ENCODE measurements at regions not wholly inside any gene's neighbourhood (a gene's known extent, or its start where the extent isn't known, plus 50 kb on each side); places are given as distances from the start of the nearest gene placed in this dataset.

GRCh38 chr2:122656403-122656802 is 901.0 kb downstream of the TSN start:
- Histone ChIP-seq H3K27ac (no peak overlapping the region), H3K4me3 (no peak overlapping the region), H3K4me1 (ENCODE audit: control insufficient read depth in 1 of 2, low read depth in 2 of 2) (no peaks in the 10 kb centered on the region), H3K36me3 (no peaks in the 10 kb centered on the region), H3K27me3 (replicated peaks; ENCODE audit: insufficient read depth) (no peaks in the 10 kb centered on the region), H3K9me3 (no peaks in the 10 kb centered on the region)
- ATAC-seq (ENCODE audit: insufficient number of reproducible peaks, low FRiP score, low read depth) (no peak), DNase-seq (ENCODE audit: low spot score) (no peak)
- TF ChIP-seq CTCF (IDR thresholded peaks at IDR 0.05), result no peak

- no peak for ATAC-seq (ENCODE audit: insufficient number of reproducible peaks, low FRiP score, low read depth)
- no peak overlapping the region for H3K4me3 ChIP-seq
Observed at GRCh38 chr2:122660786-122661634, 905.6 kb downstream of the TSN start.

GRCh38 chr2:122663620-122664019 is 908.2 kb downstream of the TSN start:
- H3K9me3 ChIP-seq, result no peaks in the 10 kb centered on the region
- H3K4me1 ChIP-seq (ENCODE audit: control insufficient read depth in 1 of 2, low read depth in 2 of 2), result no peaks in the 10 kb centered on the region
- no peak overlapping the region for H3K27ac ChIP-seq
- H3K36me3 ChIP-seq, result no peaks in the 10 kb centered on the region
- H3K4me3 ChIP-seq, result no peak overlapping the region
- no peaks in the 10 kb centered on the region for H3K27me3 ChIP-seq (replicated peaks; ENCODE audit: insufficient read depth)
- ATAC-seq (ENCODE audit: insufficient number of reproducible peaks, low FRiP score, low read depth) (no peak), DNase-seq (ENCODE audit: low spot score) (no peak)
- no peak for TF ChIP-seq CTCF (IDR thresholded peaks at IDR 0.05)

More at GRCh38 chr2:122660786-122661634, 905.6 kb downstream of the TSN start:
- no peaks in the 10 kb centered on the region for H3K36me3 ChIP-seq
- no peak for TF ChIP-seq CTCF (IDR thresholded peaks at IDR 0.05)
- H3K27me3 ChIP-seq (replicated peaks; ENCODE audit: insufficient read depth), result no peaks in the 10 kb centered on the region
- H3K9me3 ChIP-seq, result no peaks in the 10 kb centered on the region
- no peak overlapping the region for H3K27ac ChIP-seq
- no peaks in the 10 kb centered on the region for H3K4me1 ChIP-seq (ENCODE audit: control insufficient read depth in 1 of 2, low read depth in 2 of 2)
- no peak for DNase-seq (ENCODE audit: low spot score)

- H3K27ac ChIP-seq, result no peak overlapping the region
- H3K27me3 ChIP-seq (replicated peaks; ENCODE audit: insufficient read depth), result no peaks in the 10 kb centered on the region
- H3K36me3 ChIP-seq, result no peaks in the 10 kb centered on the region
- TF ChIP-seq CTCF (IDR thresholded peaks at IDR 0.05), result no peak
- DNase-seq (ENCODE audit: low spot score) (no peak), ATAC-seq (ENCODE audit: insufficient number of reproducible peaks, low FRiP score, low read depth) (no peak)
- no peaks in the 10 kb centered on the region for H3K4me1 ChIP-seq (ENCODE audit: control insufficient read depth in 1 of 2, low read depth in 2 of 2)
- H3K4me3 ChIP-seq, result no peak overlapping the region
- H3K9me3 ChIP-seq, result no peaks in the 10 kb centered on the region
Observed at GRCh38 chr2:122669627-122670026, 914.2 kb downstream of the TSN start.

- TF ChIP-seq CTCF (IDR thresholded peaks at IDR 0.05), result no peak
- no peaks in the 10 kb centered on the region for H3K27me3 ChIP-seq (replicated peaks; ENCODE audit: insufficient read depth)
- DNase-seq (ENCODE audit: low spot score) (no peak), ATAC-seq (ENCODE audit: insufficient number of reproducible peaks, low FRiP score, low read depth) (no peak)
- no peak overlapping the region for H3K27ac ChIP-seq
- no peaks in the 10 kb centered on the region for H3K4me1 ChIP-seq (ENCODE audit: control insufficient read depth in 1 of 2, low read depth in 2 of 2)
- no peaks in the 10 kb centered on the region for H3K36me3 ChIP-seq
- no peaks in the 10 kb centered on the region for H3K9me3 ChIP-seq
- no peak overlapping the region for H3K4me3 ChIP-seq
Observed at GRCh38 chr2:122670897-122671296, 915.4 kb downstream of the TSN start.
